ENCODE measurements at regions not wholly inside any gene's neighbourhood (a gene's known extent, or its start where the extent isn't known, plus 50 kb on each side); places are given as distances from the start of the nearest gene placed in this dataset.

GRCh38 chr6:100999034-100999597 lies 118.0 kb upstream of the ASCC3 start:
- TF ChIP-seq CTCF (IDR thresholded peaks at IDR 0.05) (no peak), POLR2A (IDR thresholded peaks at IDR 0.05) (no peak)
